ENCODE measurements at regions not wholly inside any gene's neighbourhood (a gene's known extent, or its start where the extent isn't known, plus 50 kb on each side); places are given as distances from the start of the nearest gene placed in this dataset.

GRCh38 chr13:44013758-44014291 lies 134.1 kb downstream of the LACC1 start (continued):
- TF ChIP-seq, protein P1, sequence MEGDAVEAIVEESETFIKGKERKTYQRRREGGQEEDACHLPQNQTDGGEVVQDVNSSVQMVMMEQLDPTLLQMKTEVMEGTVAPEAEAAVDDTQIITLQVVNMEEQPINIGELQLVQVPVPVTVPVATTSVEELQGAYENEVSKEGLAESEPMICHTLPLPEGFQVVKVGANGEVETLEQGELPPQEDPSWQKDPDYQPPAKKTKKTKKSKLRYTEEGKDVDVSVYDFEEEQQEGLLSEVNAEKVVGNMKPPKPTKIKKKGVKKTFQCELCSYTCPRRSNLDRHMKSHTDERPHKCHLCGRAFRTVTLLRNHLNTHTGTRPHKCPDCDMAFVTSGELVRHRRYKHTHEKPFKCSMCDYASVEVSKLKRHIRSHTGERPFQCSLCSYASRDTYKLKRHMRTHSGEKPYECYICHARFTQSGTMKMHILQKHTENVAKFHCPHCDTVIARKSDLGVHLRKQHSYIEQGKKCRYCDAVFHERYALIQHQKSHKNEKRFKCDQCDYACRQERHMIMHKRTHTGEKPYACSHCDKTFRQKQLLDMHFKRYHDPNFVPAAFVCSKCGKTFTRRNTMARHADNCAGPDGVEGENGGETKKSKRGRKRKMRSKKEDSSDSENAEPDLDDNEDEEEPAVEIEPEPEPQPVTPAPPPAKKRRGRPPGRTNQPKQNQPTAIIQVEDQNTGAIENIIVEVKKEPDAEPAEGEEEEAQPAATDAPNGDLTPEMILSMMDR (IDR thresholded peaks at IDR 0.05; ENCODE audit: control extremely low read depth in 1 of 3, insufficient read depth in 1 of 3, low read depth in 1 of 3, low read length in 3 of 3): no peak
- TF ChIP-seq, protein P2, sequence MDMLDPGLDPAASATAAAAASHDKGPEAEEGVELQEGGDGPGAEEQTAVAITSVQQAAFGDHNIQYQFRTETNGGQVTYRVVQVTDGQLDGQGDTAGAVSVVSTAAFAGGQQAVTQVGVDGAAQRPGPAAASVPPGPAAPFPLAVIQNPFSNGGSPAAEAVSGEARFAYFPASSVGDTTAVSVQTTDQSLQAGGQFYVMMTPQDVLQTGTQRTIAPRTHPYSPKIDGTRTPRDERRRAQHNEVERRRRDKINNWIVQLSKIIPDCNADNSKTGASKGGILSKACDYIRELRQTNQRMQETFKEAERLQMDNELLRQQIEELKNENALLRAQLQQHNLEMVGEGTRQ (IDR thresholded peaks at IDR 0.05; ENCODE audit: low read length): no peak
- no peak for TF ChIP-seq CHD2 (IDR thresholded peaks at IDR 0.05; ENCODE audit: low read length)
